ENCODE measurements at regions not wholly inside any gene's neighbourhood (a gene's known extent, or its start where the extent isn't known, plus 50 kb on each side); places are given as distances from the start of the nearest gene placed in this dataset.

- no peak for DNase-seq
- no peaks in the 10 kb centered on the region for H3K27me3 ChIP-seq (replicated peaks; ENCODE audit: control insufficient read depth, insufficient read depth, low read length, poor library complexity, severe bottlenecking)
- no peaks in the 10 kb centered on the region for H3K4me1 ChIP-seq (ENCODE audit: control insufficient read depth, insufficient read depth, low read length, poor library complexity, severe bottlenecking)
- H3K27ac ChIP-seq (ENCODE audit: insufficient read depth, low read length, poor library complexity, severe bottlenecking), result no peak overlapping the region
- H3K4me3 ChIP-seq (ENCODE audit: insufficient read depth, low read depth, low read length, poor library complexity, severe bottlenecking), result no peak overlapping the region
- no peaks in the 10 kb centered on the region for H3K9me3 ChIP-seq (ENCODE audit: control insufficient read depth, low read length)
- H3K36me3 ChIP-seq (ENCODE audit: control insufficient read depth, insufficient read depth, low read length), result no peaks in the 10 kb centered on the region
Observed at GRCh38 chr2:198371329-198371728, 566.9 kb downstream of the PLCL1 start.

DNA sequence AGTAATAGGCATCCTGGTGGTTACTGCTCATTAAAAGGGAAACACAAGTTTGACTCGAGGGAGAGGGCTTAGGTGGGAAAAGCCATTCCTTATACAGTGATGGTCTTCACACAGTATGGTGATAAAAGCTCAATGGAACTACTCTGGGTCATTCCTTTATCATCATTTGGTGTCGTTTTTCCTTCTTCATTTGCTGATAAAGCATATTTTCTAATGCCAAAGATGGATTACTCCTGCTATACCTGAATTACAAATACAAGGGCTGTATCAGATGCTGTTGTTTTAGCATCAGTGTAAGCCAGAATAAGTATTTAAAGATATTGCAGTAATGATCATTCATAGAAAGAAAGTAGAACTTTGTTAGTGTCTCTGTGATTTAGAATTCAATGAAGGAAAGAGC lies 563.7 kb downstream of the PLCL1 start:
- DNase-seq, result no peak
- Histone ChIP-seq H3K4me3 (ENCODE audit: insufficient read depth, low read depth, low read length, poor library complexity, severe bottlenecking) (no peak overlapping the region), H3K4me1 (ENCODE audit: control insufficient read depth, insufficient read depth, low read length, poor library complexity, severe bottlenecking) (no peaks in the 10 kb centered on the region), H3K36me3 (ENCODE audit: control insufficient read depth, insufficient read depth, low read length) (no peaks in the 10 kb centered on the region), H3K27ac (ENCODE audit: insufficient read depth, low read length, poor library complexity, severe bottlenecking) (no peak overlapping the region), H3K9me3 (ENCODE audit: control insufficient read depth, low read length) (no peaks in the 10 kb centered on the region), H3K27me3 (replicated peaks; ENCODE audit: control insufficient read depth, insufficient read depth, low read length, poor library complexity, severe bottlenecking) (no peaks in the 10 kb centered on the region)

GRCh38 chr2:198362740-198363139 lies 558.3 kb downstream of the PLCL1 start:
- Histone ChIP-seq H3K27me3 (replicated peaks; ENCODE audit: control insufficient read depth, insufficient read depth, low read length, poor library complexity, severe bottlenecking) (no peaks in the 10 kb centered on the region), H3K27ac (ENCODE audit: insufficient read depth, low read length, poor library complexity, severe bottlenecking) (no peak overlapping the region), H3K4me1 (ENCODE audit: control insufficient read depth, insufficient read depth, low read length, poor library complexity, severe bottlenecking) (no peaks in the 10 kb centered on the region), H3K4me3 (ENCODE audit: insufficient read depth, low read depth, low read length, poor library complexity, severe bottlenecking) (no peak overlapping the region), H3K9me3 (ENCODE audit: control insufficient read depth, low read length) (no peaks in the 10 kb centered on the region), H3K36me3 (ENCODE audit: control insufficient read depth, insufficient read depth, low read length) (no peaks in the 10 kb centered on the region)
- DNase-seq, result no peak

- Histone ChIP-seq H3K9me3 (ENCODE audit: control insufficient read depth, low read length) (no peaks in the 10 kb centered on the region), H3K27me3 (replicated peaks; ENCODE audit: control insufficient read depth, insufficient read depth, low read length, poor library complexity, severe bottlenecking) (no peaks in the 10 kb centered on the region), H3K27ac (ENCODE audit: insufficient read depth, low read length, poor library complexity, severe bottlenecking) (no peak overlapping the region), H3K4me3 (ENCODE audit: insufficient read depth, low read depth, low read length, poor library complexity, severe bottlenecking) (no peak overlapping the region), H3K36me3 (ENCODE audit: control insufficient read depth, insufficient read depth, low read length) (no peaks in the 10 kb centered on the region), H3K4me1 (ENCODE audit: control insufficient read depth, insufficient read depth, low read length, poor library complexity, severe bottlenecking) (no peaks in the 10 kb centered on the region)
- no peak for DNase-seq
Observed at GRCh38 chr2:198359308-198359707, 554.9 kb downstream of the PLCL1 start.

DNA sequence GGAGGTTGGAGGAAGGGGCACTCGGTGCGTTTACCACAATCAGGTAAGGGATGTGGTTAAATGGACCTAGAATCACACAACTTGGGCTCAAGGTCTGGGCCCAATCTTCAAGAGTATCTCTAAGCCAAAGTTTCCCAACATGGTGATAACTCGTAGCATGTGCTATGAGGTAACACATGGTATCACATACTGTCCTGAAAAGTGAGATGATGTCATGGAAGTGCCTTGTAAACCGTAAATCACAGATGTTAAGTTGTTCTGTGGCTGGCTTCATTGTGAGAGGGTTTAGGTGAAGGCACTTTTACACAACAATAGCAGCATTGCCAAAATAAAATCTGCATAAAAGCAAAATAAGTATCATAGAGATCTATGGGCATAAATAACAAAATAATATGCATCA lies 551.8 kb downstream of the PLCL1 start:
- Histone ChIP-seq H3K4me1 (ENCODE audit: control insufficient read depth, insufficient read depth, low read length, poor library complexity, severe bottlenecking) (no peaks in the 10 kb centered on the region), H3K36me3 (ENCODE audit: control insufficient read depth, insufficient read depth, low read length) (no peaks in the 10 kb centered on the region), H3K4me3 (ENCODE audit: insufficient read depth, low read depth, low read length, poor library complexity, severe bottlenecking) (no peak overlapping the region), H3K27me3 (replicated peaks; ENCODE audit: control insufficient read depth, insufficient read depth, low read length, poor library complexity, severe bottlenecking) (no peaks in the 10 kb centered on the region), H3K27ac (ENCODE audit: insufficient read depth, low read length, poor library complexity, severe bottlenecking) (no peak overlapping the region), H3K9me3 (ENCODE audit: control insufficient read depth, low read length) (no peaks in the 10 kb centered on the region)
- no peak for DNase-seq

DNA sequence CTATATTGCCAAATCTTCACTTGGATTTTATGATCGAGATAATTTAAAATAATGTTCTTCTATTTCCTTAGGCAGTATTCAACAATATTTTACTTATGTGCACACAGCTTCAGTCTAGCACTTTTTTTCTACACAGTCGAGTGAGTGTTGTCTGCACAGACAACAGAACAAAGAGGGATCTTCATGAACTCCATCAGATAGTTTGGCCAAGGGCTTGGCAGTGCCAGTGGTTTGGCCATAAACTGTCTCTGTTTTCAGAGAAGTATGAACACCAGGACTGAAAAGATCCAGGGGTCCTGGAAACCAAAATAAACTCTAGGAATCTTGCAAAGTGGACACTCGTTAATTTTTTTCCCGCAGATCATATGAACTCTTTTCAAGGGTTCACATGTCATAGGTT lies 547.3 kb downstream of the PLCL1 start:
- Histone ChIP-seq H3K27me3 (replicated peaks; ENCODE audit: control insufficient read depth, insufficient read depth, low read length, poor library complexity, severe bottlenecking) (no peaks in the 10 kb centered on the region), H3K27ac (ENCODE audit: insufficient read depth, low read length, poor library complexity, severe bottlenecking) (no peak overlapping the region), H3K9me3 (ENCODE audit: control insufficient read depth, low read length) (no peaks in the 10 kb centered on the region), H3K4me3 (ENCODE audit: insufficient read depth, low read depth, low read length, poor library complexity, severe bottlenecking) (no peak overlapping the region), H3K4me1 (ENCODE audit: control insufficient read depth, insufficient read depth, low read length, poor library complexity, severe bottlenecking) (no peaks in the 10 kb centered on the region), H3K36me3 (ENCODE audit: control insufficient read depth, insufficient read depth, low read length) (no peaks in the 10 kb centered on the region)
- no peak for DNase-seq

- Histone ChIP-seq H3K27me3 (replicated peaks; ENCODE audit: control insufficient read depth, insufficient read depth, low read length, poor library complexity, severe bottlenecking) (no peaks in the 10 kb centered on the region), H3K4me3 (ENCODE audit: insufficient read depth, low read depth, low read length, poor library complexity, severe bottlenecking) (no peak overlapping the region), H3K4me1 (ENCODE audit: control insufficient read depth, insufficient read depth, low read length, poor library complexity, severe bottlenecking) (no peaks in the 10 kb centered on the region), H3K36me3 (ENCODE audit: control insufficient read depth, insufficient read depth, low read length) (no peaks in the 10 kb centered on the region), H3K27ac (ENCODE audit: insufficient read depth, low read length, poor library complexity, severe bottlenecking) (no peak overlapping the region), H3K9me3 (ENCODE audit: control insufficient read depth, low read length) (no peaks in the 10 kb centered on the region)
- DNase-seq, result no peak
Observed at GRCh38 chr2:198347946-198348345, 543.6 kb downstream of the PLCL1 start.

- H3K36me3 ChIP-seq (ENCODE audit: control insufficient read depth, insufficient read depth, low read length), result no peaks in the 10 kb centered on the region
- H3K9me3 ChIP-seq (ENCODE audit: control insufficient read depth, low read length), result no peaks in the 10 kb centered on the region
- no peak for DNase-seq
- H3K4me3 ChIP-seq (ENCODE audit: insufficient read depth, low read depth, low read length, poor library complexity, severe bottlenecking), result no peak overlapping the region
- H3K27me3 ChIP-seq (replicated peaks; ENCODE audit: control insufficient read depth, insufficient read depth, low read length, poor library complexity, severe bottlenecking), result no peaks in the 10 kb centered on the region
- H3K4me1 ChIP-seq (ENCODE audit: control insufficient read depth, insufficient read depth, low read length, poor library complexity, severe bottlenecking), result no peaks in the 10 kb centered on the region
- no peak overlapping the region for H3K27ac ChIP-seq (ENCODE audit: insufficient read depth, low read length, poor library complexity, severe bottlenecking)
Observed at GRCh38 chr2:198347349-198347748, 543.0 kb downstream of the PLCL1 start.

- no peaks in the 10 kb centered on the region for H3K27me3 ChIP-seq (replicated peaks; ENCODE audit: control insufficient read depth, insufficient read depth, low read length, poor library complexity, severe bottlenecking)
- no peak overlapping the region for H3K27ac ChIP-seq (ENCODE audit: insufficient read depth, low read length, poor library complexity, severe bottlenecking)
- H3K4me3 ChIP-seq (ENCODE audit: insufficient read depth, low read depth, low read length, poor library complexity, severe bottlenecking), result no peak overlapping the region
- no peaks in the 10 kb centered on the region for H3K36me3 ChIP-seq (ENCODE audit: control insufficient read depth, insufficient read depth, low read length)
- no peaks in the 10 kb centered on the region for H3K4me1 ChIP-seq (ENCODE audit: control insufficient read depth, insufficient read depth, low read length, poor library complexity, severe bottlenecking)
- H3K9me3 ChIP-seq (ENCODE audit: control insufficient read depth, low read length), result no peaks in the 10 kb centered on the region
- DNase-seq, result no peak
Observed at GRCh38 chr2:198343471-198343870, 539.1 kb downstream of the PLCL1 start.

DNA sequence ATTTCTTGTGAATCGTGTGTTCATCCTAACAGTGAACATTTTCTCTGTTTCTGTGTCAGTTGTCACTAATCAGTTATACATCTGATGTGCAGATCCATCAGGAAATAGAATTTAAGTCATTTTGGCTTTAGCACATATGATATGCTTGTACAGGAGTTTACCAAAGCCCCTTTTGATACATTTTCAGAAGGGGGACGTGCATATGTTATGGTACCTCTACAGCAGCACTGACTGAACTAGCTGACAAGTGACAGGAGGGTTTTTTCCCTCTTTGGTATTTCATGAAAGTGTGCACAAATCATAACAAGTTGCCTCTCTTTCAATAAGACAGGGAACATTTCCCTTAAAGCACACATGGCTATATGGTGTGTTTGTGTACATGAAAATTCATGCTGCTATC lies 536.5 kb downstream of the PLCL1 start:
- DNase-seq, result no peak
- H3K27me3 ChIP-seq (replicated peaks; ENCODE audit: control insufficient read depth, insufficient read depth, low read length, poor library complexity, severe bottlenecking), result no peaks in the 10 kb centered on the region
- no peak overlapping the region for H3K27ac ChIP-seq (ENCODE audit: insufficient read depth, low read length, poor library complexity, severe bottlenecking)
- no peaks in the 10 kb centered on the region for H3K4me1 ChIP-seq (ENCODE audit: control insufficient read depth, insufficient read depth, low read length, poor library complexity, severe bottlenecking)
- no peaks in the 10 kb centered on the region for H3K36me3 ChIP-seq (ENCODE audit: control insufficient read depth, insufficient read depth, low read length)
- no peak overlapping the region for H3K4me3 ChIP-seq (ENCODE audit: insufficient read depth, low read depth, low read length, poor library complexity, severe bottlenecking)
- H3K9me3 ChIP-seq (ENCODE audit: control insufficient read depth, low read length), result no peaks in the 10 kb centered on the region

DNA sequence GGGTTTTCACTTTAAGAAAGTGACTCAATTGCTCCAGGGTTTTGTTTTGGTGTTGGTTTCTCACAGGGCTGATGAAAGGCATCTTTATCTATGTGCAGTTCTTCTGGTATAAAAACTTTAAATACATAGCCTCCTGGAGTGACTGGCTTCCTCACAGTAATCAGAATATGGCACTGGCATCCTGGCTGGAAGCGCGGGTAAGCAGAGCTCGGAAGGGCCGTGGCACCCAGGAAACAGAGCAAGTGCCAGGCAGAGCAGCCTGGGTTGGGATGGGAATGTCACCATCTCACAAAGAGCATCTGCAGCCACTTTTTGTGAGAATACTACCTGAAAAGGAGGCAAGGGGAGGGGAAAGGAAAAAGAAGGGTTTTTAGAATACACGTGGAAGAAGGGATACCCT lies 534.7 kb downstream of the PLCL1 start:
- no peak for DNase-seq
- Histone ChIP-seq H3K36me3 (ENCODE audit: control insufficient read depth, insufficient read depth, low read length) (no peaks in the 10 kb centered on the region), H3K27me3 (replicated peaks; ENCODE audit: control insufficient read depth, insufficient read depth, low read length, poor library complexity, severe bottlenecking) (no peaks in the 10 kb centered on the region), H3K4me3 (ENCODE audit: insufficient read depth, low read depth, low read length, poor library complexity, severe bottlenecking) (no peak overlapping the region), H3K4me1 (ENCODE audit: control insufficient read depth, insufficient read depth, low read length, poor library complexity, severe bottlenecking) (no peaks in the 10 kb centered on the region), H3K27ac (ENCODE audit: insufficient read depth, low read length, poor library complexity, severe bottlenecking) (no peak overlapping the region), H3K9me3 (ENCODE audit: control insufficient read depth, low read length) (no peaks in the 10 kb centered on the region)

Data from effector memory CD4-positive, alpha-beta T cell (primary cell).